ENCODE measurements at regions not wholly inside any gene's neighbourhood (a gene's known extent, or its start where the extent isn't known, plus 50 kb on each side); places are given as distances from the start of the nearest gene placed in this dataset.

DNA sequence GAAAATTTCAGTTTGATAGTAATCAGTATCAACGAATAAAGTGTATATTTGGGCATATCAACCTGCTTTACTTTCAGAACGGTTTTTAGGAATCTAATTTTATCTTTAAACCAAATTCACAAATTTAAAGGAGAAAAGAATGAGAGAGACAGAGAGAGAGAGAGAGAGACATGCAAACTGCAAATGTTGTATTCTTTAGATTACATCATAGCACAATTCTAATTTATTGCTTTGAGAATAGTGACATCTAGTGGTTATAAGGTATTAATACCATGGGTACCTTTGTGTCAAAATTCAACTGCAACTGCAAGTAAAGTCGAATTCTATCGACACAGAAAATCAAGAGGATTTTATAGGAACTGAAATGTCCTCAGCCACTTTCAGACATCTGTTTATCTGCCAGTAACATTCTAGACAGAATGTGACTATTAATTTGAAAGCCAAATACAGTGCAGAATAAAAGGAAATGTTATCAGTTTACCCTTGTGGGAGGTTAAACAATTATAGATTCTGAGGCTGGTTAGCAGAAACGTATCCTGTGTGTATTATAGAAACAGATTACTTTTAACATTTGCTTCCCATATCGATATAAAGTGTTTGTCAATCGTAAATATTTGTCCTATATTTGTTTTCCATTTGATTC, 529.8 kb upstream of the VRK2 start:
- Histone ChIP-seq H4K20me1 (ENCODE audit: insufficient read depth) (no peaks in the 10 kb centered on the region), H3K27ac (ENCODE audit: low read depth in 2 of 2, low read length in 1 of 2) (no peak overlapping the region), H2AFZ (ENCODE audit: low read depth) (peak overlapping the region; percentile 77), H3K4me1 (ENCODE audit: control insufficient read depth in 1 of 2, insufficient read depth in 2 of 2, low read depth in 1 of 2, low read length in 1 of 2) (no peaks in the 10 kb centered on the region), H3K27me3 (ENCODE audit: insufficient read depth) (no peaks in the 10 kb centered on the region), H3K9me3 (peaks cover 12% of the 10 kb centered on the region), H3K36me3 (replicated peaks in 1 of 2; ENCODE audit: control insufficient read depth in 1 of 2, insufficient read depth in 2 of 2, low read length in 1 of 2) (no peaks in the 10 kb centered on the region), H3K4me3 (ENCODE audit: low read depth in 2 of 2, low read length in 1 of 2) (peak overlapping the region in 1 of 2 experiments; percentile 20; a peak in 1 of 4 replicates), H3K4me2 (no peak overlapping the region), H3F3A (replicated peaks; ENCODE audit: insufficient read depth) (no peaks in the 10 kb centered on the region), H3K9me2 (no peaks in the 10 kb centered on the region), H3K79me2 (ENCODE audit: insufficient read depth) (no peaks in the 10 kb centered on the region), H3K9ac (no peak overlapping the region; the same call in 1 of the 2 replicates)
- TF ChIP-seq SMC3 (IDR thresholded peaks at IDR 0.05; ENCODE audit: low read depth, low read length) (peak; percentile 47), GABPA (IDR thresholded peaks at IDR 0.05; ENCODE audit: low read depth) (no peak), POLR2AphosphoS5 (IDR thresholded peaks at IDR 0.05; ENCODE audit: low read depth, low read length) (no peak), SIN3A (IDR thresholded peaks at IDR 0.05; ENCODE audit: borderline replicate concordance, low read depth, low read length) (no peak), ELF1 (IDR thresholded peaks at IDR 0.05) (no peak), EZH2phosphoT487 (IDR thresholded peaks at IDR 0.05; ENCODE audit: borderline replicate concordance, low read depth) (no peak), RCOR1 (IDR thresholded peaks at IDR 0.05; ENCODE audit: low read length) (no peak), FOXJ3 (CRISPR knock-in tag; IDR thresholded peaks at IDR 0.05) (no peak), RAD21 (IDR thresholded peaks at IDR 0.05; ENCODE audit: low read length) (peak; percentile 76), CHD2 (IDR thresholded peaks at IDR 0.05; ENCODE audit: low read length, partially characterized antibody) (no peak), RFX5 (IDR thresholded peaks at IDR 0.05; ENCODE audit: low read length) (no peak), TEAD4 (IDR thresholded peaks at IDR 0.05; ENCODE audit: borderline replicate concordance, insufficient read depth) (no peak), NRF1 (IDR thresholded peaks at IDR 0.05; ENCODE audit: low read depth, low read length) (no peak), NFIC (IDR thresholded peaks at IDR 0.05; ENCODE audit: borderline replicate concordance) (no peak)
- TF ChIP-seq, protein P1, sequence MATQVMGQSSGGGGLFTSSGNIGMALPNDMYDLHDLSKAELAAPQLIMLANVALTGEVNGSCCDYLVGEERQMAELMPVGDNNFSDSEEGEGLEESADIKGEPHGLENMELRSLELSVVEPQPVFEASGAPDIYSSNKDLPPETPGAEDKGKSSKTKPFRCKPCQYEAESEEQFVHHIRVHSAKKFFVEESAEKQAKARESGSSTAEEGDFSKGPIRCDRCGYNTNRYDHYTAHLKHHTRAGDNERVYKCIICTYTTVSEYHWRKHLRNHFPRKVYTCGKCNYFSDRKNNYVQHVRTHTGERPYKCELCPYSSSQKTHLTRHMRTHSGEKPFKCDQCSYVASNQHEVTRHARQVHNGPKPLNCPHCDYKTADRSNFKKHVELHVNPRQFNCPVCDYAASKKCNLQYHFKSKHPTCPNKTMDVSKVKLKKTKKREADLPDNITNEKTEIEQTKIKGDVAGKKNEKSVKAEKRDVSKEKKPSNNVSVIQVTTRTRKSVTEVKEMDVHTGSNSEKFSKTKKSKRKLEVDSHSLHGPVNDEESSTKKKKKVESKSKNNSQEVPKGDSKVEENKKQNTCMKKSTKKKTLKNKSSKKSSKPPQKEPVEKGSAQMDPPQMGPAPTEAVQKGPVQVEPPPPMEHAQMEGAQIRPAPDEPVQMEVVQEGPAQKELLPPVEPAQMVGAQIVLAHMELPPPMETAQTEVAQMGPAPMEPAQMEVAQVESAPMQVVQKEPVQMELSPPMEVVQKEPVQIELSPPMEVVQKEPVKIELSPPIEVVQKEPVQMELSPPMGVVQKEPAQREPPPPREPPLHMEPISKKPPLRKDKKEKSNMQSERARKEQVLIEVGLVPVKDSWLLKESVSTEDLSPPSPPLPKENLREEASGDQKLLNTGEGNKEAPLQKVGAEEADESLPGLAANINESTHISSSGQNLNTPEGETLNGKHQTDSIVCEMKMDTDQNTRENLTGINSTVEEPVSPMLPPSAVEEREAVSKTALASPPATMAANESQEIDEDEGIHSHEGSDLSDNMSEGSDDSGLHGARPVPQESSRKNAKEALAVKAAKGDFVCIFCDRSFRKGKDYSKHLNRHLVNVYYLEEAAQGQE (IDR thresholded peaks at IDR 0.05; ENCODE audit: low read depth, low read length) = no peak
- TF ChIP-seq, protein P2, sequence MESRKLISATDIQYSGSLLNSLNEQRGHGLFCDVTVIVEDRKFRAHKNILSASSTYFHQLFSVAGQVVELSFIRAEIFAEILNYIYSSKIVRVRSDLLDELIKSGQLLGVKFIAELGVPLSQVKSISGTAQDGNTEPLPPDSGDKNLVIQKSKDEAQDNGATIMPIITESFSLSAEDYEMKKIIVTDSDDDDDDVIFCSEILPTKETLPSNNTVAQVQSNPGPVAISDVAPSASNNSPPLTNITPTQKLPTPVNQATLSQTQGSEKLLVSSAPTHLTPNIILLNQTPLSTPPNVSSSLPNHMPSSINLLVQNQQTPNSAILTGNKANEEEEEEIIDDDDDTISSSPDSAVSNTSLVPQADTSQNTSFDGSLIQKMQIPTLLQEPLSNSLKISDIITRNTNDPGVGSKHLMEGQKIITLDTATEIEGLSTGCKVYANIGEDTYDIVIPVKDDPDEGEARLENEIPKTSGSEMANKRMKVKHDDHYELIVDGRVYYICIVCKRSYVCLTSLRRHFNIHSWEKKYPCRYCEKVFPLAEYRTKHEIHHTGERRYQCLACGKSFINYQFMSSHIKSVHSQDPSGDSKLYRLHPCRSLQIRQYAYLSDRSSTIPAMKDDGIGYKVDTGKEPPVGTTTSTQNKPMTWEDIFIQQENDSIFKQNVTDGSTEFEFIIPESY (IDR thresholded peaks at IDR 0.05; ENCODE audit: borderline replicate concordance, low read depth) = no peak
- TF ChIP-seq, protein P3, sequence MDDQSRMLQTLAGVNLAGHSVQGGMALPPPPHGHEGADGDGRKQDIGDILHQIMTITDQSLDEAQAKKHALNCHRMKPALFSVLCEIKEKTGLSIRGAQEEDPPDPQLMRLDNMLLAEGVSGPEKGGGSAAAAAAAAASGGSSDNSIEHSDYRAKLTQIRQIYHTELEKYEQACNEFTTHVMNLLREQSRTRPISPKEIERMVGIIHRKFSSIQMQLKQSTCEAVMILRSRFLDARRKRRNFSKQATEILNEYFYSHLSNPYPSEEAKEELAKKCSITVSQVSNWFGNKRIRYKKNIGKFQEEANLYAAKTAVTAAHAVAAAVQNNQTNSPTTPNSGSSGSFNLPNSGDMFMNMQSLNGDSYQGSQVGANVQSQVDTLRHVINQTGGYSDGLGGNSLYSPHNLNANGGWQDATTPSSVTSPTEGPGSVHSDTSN (IDR thresholded peaks at IDR 0.05) = no peak
- TF ChIP-seq, protein P4, sequence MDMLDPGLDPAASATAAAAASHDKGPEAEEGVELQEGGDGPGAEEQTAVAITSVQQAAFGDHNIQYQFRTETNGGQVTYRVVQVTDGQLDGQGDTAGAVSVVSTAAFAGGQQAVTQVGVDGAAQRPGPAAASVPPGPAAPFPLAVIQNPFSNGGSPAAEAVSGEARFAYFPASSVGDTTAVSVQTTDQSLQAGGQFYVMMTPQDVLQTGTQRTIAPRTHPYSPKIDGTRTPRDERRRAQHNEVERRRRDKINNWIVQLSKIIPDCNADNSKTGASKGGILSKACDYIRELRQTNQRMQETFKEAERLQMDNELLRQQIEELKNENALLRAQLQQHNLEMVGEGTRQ (IDR thresholded peaks at IDR 0.05; ENCODE audit: borderline replicate concordance, low read depth, low read length) = no peak
- TF ChIP-seq, protein P5, sequence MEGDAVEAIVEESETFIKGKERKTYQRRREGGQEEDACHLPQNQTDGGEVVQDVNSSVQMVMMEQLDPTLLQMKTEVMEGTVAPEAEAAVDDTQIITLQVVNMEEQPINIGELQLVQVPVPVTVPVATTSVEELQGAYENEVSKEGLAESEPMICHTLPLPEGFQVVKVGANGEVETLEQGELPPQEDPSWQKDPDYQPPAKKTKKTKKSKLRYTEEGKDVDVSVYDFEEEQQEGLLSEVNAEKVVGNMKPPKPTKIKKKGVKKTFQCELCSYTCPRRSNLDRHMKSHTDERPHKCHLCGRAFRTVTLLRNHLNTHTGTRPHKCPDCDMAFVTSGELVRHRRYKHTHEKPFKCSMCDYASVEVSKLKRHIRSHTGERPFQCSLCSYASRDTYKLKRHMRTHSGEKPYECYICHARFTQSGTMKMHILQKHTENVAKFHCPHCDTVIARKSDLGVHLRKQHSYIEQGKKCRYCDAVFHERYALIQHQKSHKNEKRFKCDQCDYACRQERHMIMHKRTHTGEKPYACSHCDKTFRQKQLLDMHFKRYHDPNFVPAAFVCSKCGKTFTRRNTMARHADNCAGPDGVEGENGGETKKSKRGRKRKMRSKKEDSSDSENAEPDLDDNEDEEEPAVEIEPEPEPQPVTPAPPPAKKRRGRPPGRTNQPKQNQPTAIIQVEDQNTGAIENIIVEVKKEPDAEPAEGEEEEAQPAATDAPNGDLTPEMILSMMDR (IDR thresholded peaks at IDR 0.05) = peak; percentile 69
- TF ChIP-seq, protein P6, sequence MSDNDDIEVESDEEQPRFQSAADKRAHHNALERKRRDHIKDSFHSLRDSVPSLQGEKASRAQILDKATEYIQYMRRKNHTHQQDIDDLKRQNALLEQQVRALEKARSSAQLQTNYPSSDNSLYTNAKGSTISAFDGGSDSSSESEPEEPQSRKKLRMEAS (IDR thresholded peaks at IDR 0.05; ENCODE audit: low read depth) = no peak
- WGBS (ENCODE audit: low lambda C conversion rate) = 6% methylated on average over 7 of the region's 7 CpGs
- peak; percentile 19 for DNase-seq
- POLR2A ChIA-PET = no interaction called here
- CTCF ChIA-PET = interaction anchor here (0.6 to 2.7 kb wide), 6 partner anchors 11 to 1335 kb away, joined by 3 to 10 read pairs (median 4); partner anchors contain the start of gene CCDC85A
